Trophoblast cell (in vitro differentiated cells and primary cell): ENCODE measurements at regions not wholly inside any gene's neighbourhood (a gene's known extent, or its start where the extent isn't known, plus 50 kb on each side); places are given as distances from the start of the nearest gene placed in this dataset.

Experiments
- DNase-seq, 2 donors: peaks; one replicate each; pipeline ENCODE4 v3.0.0-alpha.2; 2016
- H2AFZ ChIP-seq: 2 replicates; pipeline ENCODE4 v1.6.1; 2013; ENCODE audit warnings: low read length, moderate library complexity, mild to moderate bottlenecking; ENCODE audit not compliant: insufficient read depth, poor library complexity
- H2AK5ac ChIP-seq: 2 replicates; pipeline ENCODE4 v1.6.1; 2013; ENCODE audit warnings: mild to moderate bottlenecking, low read length
- H2BK120ac ChIP-seq: 2 replicates; pipeline ENCODE4 v1.6.1; 2013; ENCODE audit warnings: low read length, mild to moderate bottlenecking, moderate library complexity; ENCODE audit not compliant: insufficient read depth, poor library complexity
- H2BK12ac ChIP-seq: 2 replicates; pipeline ENCODE4 v1.6.1; 2013; ENCODE audit warnings: mild to moderate bottlenecking, low read length, moderate library complexity
- H2BK5ac ChIP-seq: 2 replicates; pipeline ENCODE4 v1.6.1; 2013; ENCODE audit warnings: low read length, low read depth, moderate library complexity, mild to moderate bottlenecking; ENCODE audit not compliant: poor library complexity
- H3K14ac ChIP-seq: 2 replicates; pipeline ENCODE4 v1.6.1; 2013; ENCODE audit warnings: mild to moderate bottlenecking, low read length
- H3K18ac ChIP-seq: 2 replicates; pipeline ENCODE4 v1.6.1; 2013; ENCODE audit warnings: mild to moderate bottlenecking, low read length
- H3K23ac ChIP-seq: 2 replicates; pipeline ENCODE4 v1.6.1; 2013; ENCODE audit warnings: low read length
- H3K27ac ChIP-seq: 2 replicates; pipeline ENCODE4 v1.5.1; 2013; ENCODE audit warnings: low read depth, mild to moderate bottlenecking, inconsistent platforms, low read length, moderate library complexity
- H3K27me3 ChIP-seq: 2 replicates; pipeline ENCODE4 v1.6.1; 2013; ENCODE audit warnings: inconsistent platforms, mild to moderate bottlenecking, low read length, moderate library complexity; ENCODE audit not compliant: insufficient read depth
- H3K36me3 ChIP-seq, 2 experiments: 1 replicate in 1 of 2; 2 replicates in 1 of 2; pipeline ENCODE4 v1.6.1; 2013; ENCODE audit warnings: low read length in 2 of 2, mild to moderate bottlenecking in 2 of 2, moderate library complexity in 1 of 2; ENCODE audit not compliant: insufficient read depth in 2 of 2, control insufficient read depth in 1 of 2
- H3K4ac ChIP-seq: 2 replicates; pipeline ENCODE4 v1.6.1; 2013; ENCODE audit warnings: low read depth, mild to moderate bottlenecking, low read length, moderate library complexity
- H3K4me1 ChIP-seq, 2 experiments: 1 replicate in 1 of 2; 2 replicates in 1 of 2; pipeline ENCODE4 v1.6.1; 2013; ENCODE audit warnings: low read length in 2 of 2, mild to moderate bottlenecking in 2 of 2, moderate library complexity in 1 of 2; ENCODE audit not compliant: insufficient read depth in 2 of 2, control insufficient read depth in 1 of 2
- H3K4me2 ChIP-seq: 2 replicates; pipeline ENCODE4 v1.6.1; 2013; ENCODE audit warnings: inconsistent platforms, mild to moderate bottlenecking, low read length, moderate library complexity
- H3K4me3 ChIP-seq: 2 replicates; pipeline ENCODE4 v1.5.1; 2013; ENCODE audit warnings: mild to moderate bottlenecking, low read depth, low read length, inconsistent platforms
- H3K79me1 ChIP-seq: one replicate; pipeline ENCODE4 v1.6.1; 2013; ENCODE audit warnings: low read length
- H3K79me2 ChIP-seq: 2 replicates; pipeline ENCODE4 v1.6.1; 2013; ENCODE audit warnings: low read length, mild to moderate bottlenecking; ENCODE audit not compliant: control insufficient read depth, insufficient read depth, poor library complexity
- H3K9ac ChIP-seq: 2 replicates; pipeline ENCODE4 v1.6.1; 2013; ENCODE audit warnings: mild to moderate bottlenecking, low read length
- H3K9me3 ChIP-seq: 2 replicates; pipeline ENCODE4 v1.6.1; 2013; ENCODE audit warnings: low read depth, mild to moderate bottlenecking, control low read depth, inconsistent platforms, low read length; ENCODE audit not compliant: insufficient read depth
- H4K12ac ChIP-seq: 2 replicates; pipeline ENCODE4 v1.6.1; 2013; ENCODE audit warnings: low read depth, mild to moderate bottlenecking, low read length, moderate library complexity
- H4K8ac ChIP-seq: 2 replicates; pipeline ENCODE4 v1.6.1; 2013; ENCODE audit warnings: low read depth, mild to moderate bottlenecking, low read length, moderate library complexity
- H4K91ac ChIP-seq: one replicate; pipeline ENCODE4 v1.6.1; 2013; ENCODE audit warnings: low read depth, mild to moderate bottlenecking, low read length, moderate library complexity
- WGBS: extraction: QIAGEN DNeasy Blood & Tissue Kit; methylation state at CpG from one replicate; pipeline ENCODE4 v1.1.7; 2013; ENCODE audit warnings: missing lambda C conversion rate; ENCODE audit not compliant: insufficient read length, insufficient coverage; ENCODE audit errors: extremely low coverage; 5-methylcytosine and 5-hydroxymethylcytosine counted together

GRCh38 chr5:116763987-116764866, 189.6 kb upstream of the SEMA6A start:
- Histone ChIP-seq H3K23ac (no peak overlapping the region), H3K4me3 (no peak overlapping the region), H3K9ac (no peak overlapping the region), H4K91ac (peak overlapping the region; percentile 84), H2BK5ac (peak overlapping the region; percentile 68), H3K14ac (peak overlapping the region; percentile 73), H3K9me3 (no peaks in the 10 kb centered on the region), H3K36me3 (no peaks in the 10 kb centered on the region), H3K27me3 (no peaks in the 10 kb centered on the region), H3K18ac (no peak overlapping the region), H4K8ac (peak overlapping the region; percentile 62), H2BK12ac (peak overlapping the region; percentile 82), H2BK120ac (peak overlapping the region; percentile 94), H3K79me2 (peaks cover 2% of the 10 kb centered on the region), H3K27ac (peak overlapping the region; percentile 48), H2AFZ (no peak overlapping the region), H2AK5ac (no peak overlapping the region), H3K4me1 (peaks cover 5 to 6% of the 10 kb centered on the region in 2 experiments), H4K12ac (no peak overlapping the region), H3K4ac (peak overlapping the region; percentile 47), H3K79me1 (peaks cover 10% of the 10 kb centered on the region), H3K4me2 (no peak overlapping the region)
- DNase-seq: peak; percentile 96 to 97
- no CpG with 5 or more reads among the region's 19 CpGs for WGBS

DNA sequence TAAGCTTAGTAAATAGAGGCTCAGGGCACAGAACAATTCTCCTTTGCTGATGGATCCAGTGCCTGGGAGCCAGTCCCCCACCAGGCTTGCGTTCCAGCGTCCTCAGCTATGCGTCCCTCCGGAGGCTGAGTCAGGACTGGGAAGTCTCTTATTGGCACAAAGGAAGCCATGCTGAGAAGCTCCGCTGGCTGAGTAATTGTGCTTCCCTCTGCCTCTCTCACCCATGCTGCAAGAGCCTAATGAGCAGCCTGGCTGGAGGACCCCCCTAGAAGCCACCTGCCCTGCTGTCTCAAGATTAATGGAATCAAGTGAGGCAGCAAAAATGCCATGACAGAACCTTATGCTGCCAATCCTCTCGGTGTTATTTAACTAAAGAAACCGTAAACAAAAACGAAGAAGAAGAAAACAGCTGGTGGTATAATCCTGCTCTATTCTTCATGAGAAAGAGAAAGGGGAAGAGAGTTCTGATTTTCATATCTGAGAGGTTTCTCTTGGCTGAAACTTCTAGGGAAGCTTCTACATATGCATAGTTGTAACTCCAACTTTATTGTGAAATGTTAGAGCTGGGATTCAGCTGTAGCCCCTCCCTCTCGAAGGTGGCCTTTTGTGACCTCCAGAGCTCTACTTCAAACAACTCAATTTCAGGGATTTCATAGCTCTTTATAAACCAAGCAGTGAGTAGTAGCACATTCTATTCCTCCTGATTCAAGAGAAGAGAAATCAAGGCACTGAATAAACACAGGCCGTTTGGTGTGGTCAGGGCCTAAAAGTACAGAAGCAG, 185.4 kb upstream of the SEMA6A start:
- Histone ChIP-seq H2AFZ (no peak overlapping the region), H3K27me3 (no peaks in the 10 kb centered on the region), H3K4me3 (no peak overlapping the region), H4K8ac (no peak overlapping the region), H3K14ac (no peak overlapping the region), H3K18ac (no peak overlapping the region), H4K12ac (no peak overlapping the region), H3K4ac (no peak overlapping the region), H4K91ac (peak overlapping the region; percentile 23), H3K27ac (no peak overlapping the region), H3K79me2 (peaks cover 2% of the 10 kb centered on the region), H2BK12ac (peak overlapping the region; percentile 5), H2BK5ac (no peak overlapping the region), H3K9me3 (peaks cover 6% of the 10 kb centered on the region), H3K36me3 (peaks cover 0 to 3% of the 10 kb centered on the region in 2 experiments), H2BK120ac (no peak overlapping the region), H3K4me2 (no peak overlapping the region), H2AK5ac (no peak overlapping the region), H3K4me1 (peaks cover 4 to 5% of the 10 kb centered on the region in 2 experiments), H3K9ac (no peak overlapping the region), H3K79me1 (peaks cover 6% of the 10 kb centered on the region), H3K23ac (no peak overlapping the region)
- no CpG with 5 or more reads among the region's 10 CpGs for WGBS
- DNase-seq: peak; percentile 38 to 63

DNA sequence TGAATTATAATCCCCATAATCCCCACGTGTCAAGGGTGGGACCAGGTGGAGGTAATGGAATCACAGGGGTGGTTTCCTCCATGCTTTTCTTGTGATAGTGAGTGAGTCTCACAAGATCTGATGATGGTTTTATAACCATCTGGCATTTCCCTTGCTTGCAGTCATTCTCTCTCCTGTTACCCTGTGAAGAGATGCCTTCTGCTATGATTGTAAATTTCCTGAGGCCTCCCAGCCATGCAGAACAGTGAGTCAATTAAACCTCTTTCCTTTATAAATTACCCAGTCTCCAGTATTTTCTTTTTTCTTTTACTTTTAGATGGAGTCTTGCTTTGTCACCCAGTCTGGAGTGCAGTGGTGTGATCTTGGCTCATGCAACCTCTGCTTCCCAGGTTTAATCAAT, 182.7 kb upstream of the SEMA6A start:
- no peak overlapping the region for H3K14ac ChIP-seq
- no peak overlapping the region for H3K18ac ChIP-seq
- no peak overlapping the region for H3K4me3 ChIP-seq
- H2BK120ac ChIP-seq: no peak overlapping the region
- peaks cover 7% of the 10 kb centered on the region for H3K79me1 ChIP-seq
- H3K23ac ChIP-seq: no peak overlapping the region
- no peak overlapping the region for H3K4me2 ChIP-seq
- H3K9me3 ChIP-seq: peaks cover 6% of the 10 kb centered on the region
- no CpG with 5 or more reads among the region's 1 CpG for WGBS
- no peak overlapping the region for H3K4ac ChIP-seq
- no peak overlapping the region for H2AFZ ChIP-seq
- DNase-seq: no peak
- no peak overlapping the region for H2AK5ac ChIP-seq
- H3K4me1 ChIP-seq: peaks cover 3 to 11% of the 10 kb centered on the region in 2 experiments
- no peak overlapping the region for H4K8ac ChIP-seq
- peaks cover 0 to 3% of the 10 kb centered on the region in 2 experiments for H3K36me3 ChIP-seq
- no peak overlapping the region for H2BK12ac ChIP-seq
- no peaks in the 10 kb centered on the region for H3K27me3 ChIP-seq
- H4K91ac ChIP-seq: no peak overlapping the region
- H3K27ac ChIP-seq: no peak overlapping the region
- no peak overlapping the region for H4K12ac ChIP-seq
- no peak overlapping the region for H3K9ac ChIP-seq
- H2BK5ac ChIP-seq: no peak overlapping the region
- H3K79me2 ChIP-seq: no peaks in the 10 kb centered on the region

- DNase-seq: no peak
- H2BK120ac ChIP-seq: no peak overlapping the region
- H4K8ac ChIP-seq: no peak overlapping the region
- no peak overlapping the region for H3K4me3 ChIP-seq
- H3K14ac ChIP-seq: no peak overlapping the region
- no peak overlapping the region for H3K4ac ChIP-seq
- no peaks in the 10 kb centered on the region for H3K27me3 ChIP-seq
- H3K27ac ChIP-seq: no peak overlapping the region
- peaks cover 7% of the 10 kb centered on the region for H3K79me1 ChIP-seq
- no peak overlapping the region for H3K9ac ChIP-seq
- peaks cover 6% of the 10 kb centered on the region for H3K9me3 ChIP-seq
- H3K36me3 ChIP-seq: peaks cover 0 to 3% of the 10 kb centered on the region in 2 experiments
- peak overlapping the region; percentile 35 for H2AK5ac ChIP-seq
- H3K4me2 ChIP-seq: no peak overlapping the region
- no peak overlapping the region for H3K23ac ChIP-seq
- H2BK5ac ChIP-seq: no peak overlapping the region
- H2AFZ ChIP-seq: no peak overlapping the region
- H3K79me2 ChIP-seq: no peaks in the 10 kb centered on the region
- H3K18ac ChIP-seq: no peak overlapping the region
- no peak overlapping the region for H4K12ac ChIP-seq
- no CpG with 5 or more reads among the region's 1 CpG for WGBS
- peak overlapping the region; percentile 62 for H2BK12ac ChIP-seq
- H4K91ac ChIP-seq: no peak overlapping the region
- H3K4me1 ChIP-seq: peaks cover 0 to 11% of the 10 kb centered on the region in 2 experiments
These were observed 181.9 kb upstream of the SEMA6A start for GRCh38 chr5:116756531-116756930.
